Eye (tissue), 1 donor: ENCODE measurements at regions not wholly inside any gene's neighbourhood (a gene's known extent, or its start where the extent isn't known, plus 50 kb on each side); places are given as distances from the start of the nearest gene placed in this dataset.

Experiments used
- DNase-seq: peaks from one replicate; pipeline ENCODE4 v3.0.0-alpha.2; 2015

DNA sequence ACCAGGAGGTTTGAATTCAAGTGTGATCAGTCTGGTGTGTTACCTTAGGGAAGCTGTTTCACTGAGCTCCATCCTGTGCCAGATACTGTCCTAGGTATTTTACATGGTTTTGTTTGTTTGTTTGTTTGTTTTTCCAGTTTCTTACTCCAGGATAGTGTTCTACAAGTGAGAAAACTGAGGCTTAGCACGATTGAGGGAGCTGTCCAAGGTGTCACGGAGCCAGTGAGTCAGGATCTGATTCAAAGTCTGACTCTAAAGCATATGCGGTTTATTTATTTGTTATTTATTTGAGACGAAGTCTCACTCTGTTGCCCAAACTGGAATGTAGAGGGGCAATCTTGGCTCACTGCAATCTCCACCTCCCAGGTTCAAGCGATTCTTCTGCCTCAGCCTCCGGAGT, 79.7 kb upstream of the GNG2 start:
- no peak for DNase-seq

DNA sequence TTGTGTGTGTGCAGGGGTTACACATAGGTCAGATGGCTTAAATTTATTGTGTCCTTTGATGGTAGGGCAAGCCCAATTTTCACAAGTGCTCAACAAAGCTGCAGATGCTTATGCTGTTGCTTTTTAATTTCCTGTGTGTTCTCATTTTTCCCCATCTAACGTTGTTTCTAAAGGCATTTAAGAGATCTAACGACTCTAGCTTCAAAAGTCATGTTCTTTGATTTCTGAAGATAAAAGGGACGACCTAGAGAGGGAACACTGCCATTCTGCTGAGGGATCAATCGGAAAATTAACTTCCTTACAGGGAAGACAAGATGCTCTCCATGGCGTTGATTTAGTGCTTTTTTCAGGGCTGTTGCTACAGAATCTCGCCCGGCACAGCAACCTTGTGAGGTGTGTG, 79.0 kb upstream of the GNG2 start:
- DNase-seq = no peak

DNA sequence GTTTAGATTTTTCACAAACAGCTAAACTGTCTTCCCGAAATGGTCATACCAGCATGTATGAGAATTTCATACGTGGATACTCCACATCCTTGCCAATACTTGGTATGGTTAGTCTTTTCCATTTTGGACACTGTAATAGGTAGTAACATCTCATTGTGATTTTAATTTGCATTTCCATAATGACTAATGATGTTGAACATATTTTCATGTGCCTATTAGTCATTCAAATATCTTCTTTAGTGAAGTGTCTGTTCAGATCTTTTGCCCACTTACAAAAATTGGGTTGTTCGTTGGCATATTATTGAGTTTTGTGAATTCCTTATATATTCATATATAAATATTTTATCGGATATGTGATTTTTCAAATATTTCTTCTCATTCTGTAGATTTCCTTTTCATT, 78.0 kb upstream of the GNG2 start:
- no peak for DNase-seq

DNA sequence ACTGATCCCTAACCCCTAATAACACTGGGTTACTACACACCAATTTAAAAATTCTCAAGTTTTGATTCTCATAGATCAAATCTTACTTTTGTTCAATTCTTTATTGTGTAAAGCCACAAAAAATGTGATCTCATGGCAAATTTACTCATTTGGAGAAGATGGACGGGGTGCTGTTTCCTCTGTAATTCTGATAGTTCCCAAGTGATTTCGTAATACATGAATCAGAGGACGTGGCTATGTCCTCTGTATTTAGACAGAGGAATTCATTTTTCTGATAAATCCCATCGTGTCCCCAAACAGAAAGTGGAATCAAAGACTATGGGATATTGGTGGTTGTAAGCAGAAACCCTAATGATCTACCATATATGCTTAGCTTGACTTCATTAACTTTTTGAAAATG, 76.6 kb upstream of the GNG2 start:
- no peak for DNase-seq

DNA sequence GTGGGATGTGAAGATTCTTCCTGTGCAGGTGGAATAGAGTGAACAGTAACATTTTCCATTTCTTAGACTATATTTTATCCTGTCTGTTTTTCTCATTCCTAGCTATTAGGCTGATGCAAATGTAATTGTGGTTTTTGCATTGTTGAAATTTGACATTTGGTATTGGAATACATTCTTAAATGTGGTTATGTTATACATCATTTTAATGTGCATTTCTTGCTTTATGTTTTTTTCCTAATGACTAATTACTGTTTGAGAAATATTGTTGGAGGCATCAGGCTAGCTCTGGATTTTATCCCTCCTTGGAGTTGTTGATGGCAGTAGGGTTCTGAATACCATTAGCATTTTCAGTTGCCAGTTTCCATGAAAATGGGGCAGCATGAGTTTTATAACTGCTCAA, 75.9 kb upstream of the GNG2 start:
- no peak for DNase-seq

DNA sequence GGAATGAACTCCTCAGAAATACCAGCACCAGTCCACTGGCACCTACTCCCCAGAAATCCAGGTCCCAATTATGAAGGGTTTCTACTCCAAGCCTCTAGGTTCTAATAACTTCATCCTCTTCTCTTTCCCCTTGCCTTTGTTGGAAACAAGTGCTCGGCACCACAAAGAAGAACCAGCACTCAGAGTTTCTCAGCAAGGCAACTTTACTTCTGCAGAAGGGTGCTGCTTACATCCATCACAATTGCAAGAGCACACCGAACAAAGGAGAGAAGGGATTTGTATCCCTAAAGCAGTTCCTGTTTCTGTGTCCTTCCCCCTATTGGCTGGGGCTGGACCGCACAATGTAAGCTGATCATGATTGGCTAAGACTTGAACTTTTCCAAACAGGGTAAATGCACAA, 74.2 kb upstream of the GNG2 start:
- DNase-seq = no peak

DNA sequence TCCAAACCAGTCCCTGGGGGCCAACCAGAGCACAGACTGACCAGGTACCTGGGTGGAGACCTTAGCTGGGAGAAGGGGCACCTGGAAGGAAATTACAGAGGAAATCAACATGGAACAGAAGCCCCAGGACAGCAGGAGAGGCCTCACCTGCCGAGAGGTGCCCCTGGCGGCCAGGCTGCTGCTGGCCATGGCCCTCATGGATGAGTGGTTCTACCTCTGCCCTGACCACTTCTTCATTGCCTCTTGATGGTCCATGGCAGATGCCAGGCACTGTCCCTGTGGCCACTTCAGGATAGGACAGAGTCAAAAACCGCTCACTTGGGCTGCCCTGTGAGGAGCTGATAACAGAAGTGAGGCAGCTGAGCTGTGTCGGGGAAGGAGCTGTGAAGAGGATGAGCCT, 73.1 kb upstream of the GNG2 start:
- DNase-seq = no peak

DNA sequence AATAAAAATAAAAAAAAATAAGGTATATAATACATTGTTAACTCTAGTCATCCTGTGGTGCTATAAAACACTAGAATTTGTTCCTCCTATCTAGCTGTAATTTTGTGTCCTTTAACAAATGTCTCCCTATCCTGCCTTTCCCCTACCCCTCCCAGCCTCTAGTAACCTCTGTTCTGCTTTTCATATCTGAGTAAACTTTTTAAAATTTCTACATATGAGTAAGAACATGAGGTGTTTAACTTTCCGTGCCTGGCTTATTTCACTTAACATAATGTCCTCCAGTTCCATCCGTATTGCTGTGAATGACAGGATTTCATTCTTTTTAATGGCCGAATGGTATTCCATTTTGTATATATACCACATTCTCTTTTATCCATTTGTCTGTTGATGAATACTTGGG, 71.3 kb upstream of the GNG2 start:
- DNase-seq = no peak

DNA sequence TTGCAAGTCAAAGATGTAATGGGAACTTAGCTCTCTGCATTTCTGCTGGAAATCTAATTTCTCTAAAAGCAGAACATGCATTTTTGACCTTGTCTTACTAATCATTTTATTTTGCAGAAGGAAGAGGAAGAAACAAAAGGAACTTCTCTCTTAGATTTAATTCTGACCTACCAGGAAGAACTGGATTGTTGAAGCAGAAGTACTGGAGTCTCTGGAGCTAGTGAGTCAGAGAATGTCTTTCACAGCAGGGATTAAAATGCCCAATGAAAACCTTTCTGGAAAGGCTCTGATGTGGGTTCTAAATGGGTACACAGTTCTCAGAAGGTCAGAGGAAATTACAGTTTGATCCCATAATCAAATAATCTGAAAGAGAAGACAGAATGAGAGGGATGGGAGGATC, 70.8 kb upstream of the GNG2 start:
- no peak for DNase-seq

DNA sequence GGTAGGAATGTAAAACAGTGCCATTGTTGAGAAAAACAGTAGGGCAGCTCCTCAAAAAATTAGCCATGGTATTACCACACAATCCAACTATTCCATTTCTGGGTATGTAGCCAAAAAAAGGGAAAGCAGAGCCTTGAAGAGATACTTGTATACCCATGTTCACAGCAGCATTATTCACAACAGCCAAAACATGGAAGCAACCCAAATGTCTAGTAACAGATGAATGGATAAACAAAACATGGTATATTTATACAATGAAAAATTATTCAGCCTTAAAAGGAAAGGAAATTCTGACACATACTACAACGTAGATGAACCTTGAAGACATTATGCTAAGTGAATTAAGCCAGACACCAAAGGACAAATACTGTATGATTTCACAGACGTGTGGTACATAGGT, 67.6 kb upstream of the GNG2 start:
- DNase-seq = peak; percentile 45

DNA sequence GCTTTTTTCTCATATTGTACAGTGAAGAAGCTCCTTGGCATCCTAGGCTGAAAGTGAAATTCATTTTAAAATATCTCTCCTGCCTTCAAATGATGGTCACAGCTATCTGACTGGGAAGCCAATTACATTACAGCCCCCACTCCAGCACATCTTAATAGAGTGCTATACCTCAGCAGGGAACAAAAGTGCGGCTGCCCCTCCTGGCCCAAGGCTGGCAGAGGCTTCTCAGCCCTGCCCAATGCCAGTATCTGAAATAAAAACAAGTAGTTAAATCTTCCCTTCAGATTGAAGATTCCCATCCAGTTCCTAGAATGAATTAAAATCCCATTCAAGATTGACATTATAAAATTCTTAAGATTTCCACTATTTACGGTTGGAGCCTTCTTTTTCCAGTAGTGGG, 54.9 kb upstream of the GNG2 start:
- no peak for DNase-seq

DNA sequence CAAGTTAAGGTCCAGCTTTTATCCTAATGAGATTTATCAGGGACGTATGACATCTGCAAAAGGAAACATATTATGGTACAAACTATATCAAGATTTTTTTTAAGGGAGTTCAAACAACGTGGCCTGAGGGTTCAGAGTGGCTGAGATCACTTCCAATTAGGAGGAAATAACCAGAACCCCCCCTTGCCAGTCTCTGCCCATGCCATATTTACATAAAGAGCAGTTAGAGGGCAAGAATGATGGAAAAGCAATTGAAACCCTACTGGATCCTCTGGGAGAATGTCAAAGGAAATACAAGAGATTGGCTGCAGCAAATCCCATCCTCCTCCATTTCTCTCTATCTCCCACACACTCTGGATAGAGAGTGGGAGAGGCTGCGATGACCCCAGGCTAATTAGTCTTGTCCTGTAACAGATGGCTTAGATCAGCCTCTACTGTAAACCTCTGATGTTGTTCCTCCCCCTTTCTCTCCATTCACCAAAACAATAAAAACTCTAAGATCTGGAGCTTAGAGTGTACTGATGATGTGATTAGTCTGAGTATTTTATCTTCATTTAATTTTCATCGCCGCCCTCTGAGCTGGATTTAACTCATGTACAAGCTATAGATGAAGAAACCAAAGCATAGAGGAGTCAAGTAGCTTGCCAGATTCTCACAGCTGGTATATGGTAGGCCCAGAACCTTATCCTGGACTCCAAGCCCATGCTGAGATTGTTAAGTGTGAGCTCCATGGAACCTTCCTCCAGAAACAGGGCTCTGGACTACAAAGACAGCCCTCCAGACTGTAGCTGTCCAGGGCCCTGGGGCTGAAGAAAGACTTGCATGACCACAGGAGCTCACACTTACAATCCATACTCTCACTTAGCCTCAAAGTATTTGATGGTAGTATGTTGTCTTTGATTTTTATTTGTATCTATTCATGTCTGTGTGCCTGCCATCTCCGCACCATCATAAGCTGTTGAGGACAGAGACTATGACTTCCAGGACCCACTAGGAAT, 54.1 kb upstream of the GNG2 start:
- DNase-seq = peak; percentile 22

DNA sequence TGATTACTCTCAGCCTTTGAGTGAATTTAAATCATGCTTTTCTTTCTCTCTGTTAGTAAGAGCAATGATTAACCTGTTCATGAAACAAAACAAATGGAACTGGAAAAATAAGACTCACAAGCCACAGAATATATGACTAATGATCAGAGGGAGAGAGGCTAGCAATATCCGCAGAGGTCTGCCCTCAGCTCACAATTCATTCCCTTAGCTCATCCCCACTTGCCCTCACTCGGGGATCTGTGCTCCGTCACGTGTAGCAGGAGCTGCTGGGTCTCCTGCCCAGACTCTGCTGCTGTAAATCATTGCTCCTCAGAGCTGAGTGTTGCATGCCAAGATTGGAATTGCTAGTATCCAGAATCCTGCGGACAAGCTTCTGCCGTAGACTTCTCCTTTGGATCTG, 53.1 kb upstream of the GNG2 start:
- DNase-seq = no peak
